ENCODE measurements at regions not wholly inside any gene's neighbourhood (a gene's known extent, or its start where the extent isn't known, plus 50 kb on each side); places are given as distances from the start of the nearest gene placed in this dataset.

GRCh38 chr2:19033240-19033639 is 325.2 kb downstream of the OSR1 start:
- TF ChIP-seq CTCF (CRISPR knock-in tag; IDR thresholded peaks at IDR 0.05) (no peak), PHF8 (CRISPR knock-in tag; IDR thresholded peaks at IDR 0.05) (no peak), ZNF567 (CRISPR knock-in tag; IDR thresholded peaks at IDR 0.05; ENCODE audit: borderline replicate concordance) (no peak), POLR2AphosphoS5 (IDR thresholded peaks at IDR 0.05; ENCODE audit: low read depth, low read length) (no peak), KDM5A (IDR thresholded peaks at IDR 0.05; ENCODE audit: borderline replicate concordance, low read length) (no peak), KDM1A (CRISPR knock-in tag; IDR thresholded peaks at IDR 0.05) (no peak), MAX (IDR thresholded peaks at IDR 0.05) (no peak), ZNF224 (CRISPR knock-in tag; IDR thresholded peaks at IDR 0.05) (no peak), EP300 (IDR thresholded peaks at IDR 0.05; ENCODE audit: low read depth in 2 of 2, low read length in 2 of 2) (no peak), EP300 (CRISPR knock-in tag; IDR thresholded peaks at IDR 0.05; ENCODE audit: borderline replicate concordance) (no peak), MAZ (IDR thresholded peaks at IDR 0.05; ENCODE audit: borderline replicate concordance, low read depth, low read length) (no peak), MAZ (CRISPR knock-in tag; IDR thresholded peaks at IDR 0.05; ENCODE audit: low read depth) (no peak), RERE (CRISPR knock-in tag; IDR thresholded peaks at IDR 0.05; ENCODE audit: low read depth) (no peak), JUND (CRISPR knock-in tag; IDR thresholded peaks at IDR 0.05) (no peak)
- TF ChIP-seq, protein P1, sequence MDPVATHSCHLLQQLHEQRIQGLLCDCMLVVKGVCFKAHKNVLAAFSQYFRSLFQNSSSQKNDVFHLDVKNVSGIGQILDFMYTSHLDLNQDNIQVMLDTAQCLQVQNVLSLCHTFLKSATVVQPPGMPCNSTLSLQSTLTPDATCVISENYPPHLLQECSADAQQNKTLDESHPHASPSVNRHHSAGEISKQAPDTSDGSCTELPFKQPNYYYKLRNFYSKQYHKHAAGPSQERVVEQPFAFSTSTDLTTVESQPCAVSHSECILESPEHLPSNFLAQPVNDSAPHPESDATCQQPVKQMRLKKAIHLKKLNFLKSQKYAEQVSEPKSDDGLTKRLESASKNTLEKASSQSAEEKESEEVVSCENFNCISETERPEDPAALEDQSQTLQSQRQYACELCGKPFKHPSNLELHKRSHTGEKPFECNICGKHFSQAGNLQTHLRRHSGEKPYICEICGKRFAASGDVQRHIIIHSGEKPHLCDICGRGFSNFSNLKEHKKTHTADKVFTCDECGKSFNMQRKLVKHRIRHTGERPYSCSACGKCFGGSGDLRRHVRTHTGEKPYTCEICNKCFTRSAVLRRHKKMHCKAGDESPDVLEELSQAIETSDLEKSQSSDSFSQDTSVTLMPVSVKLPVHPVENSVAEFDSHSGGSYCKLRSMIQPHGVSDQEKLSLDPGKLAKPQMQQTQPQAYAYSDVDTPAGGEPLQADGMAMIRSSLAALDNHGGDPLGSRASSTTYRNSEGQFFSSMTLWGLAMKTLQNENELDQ (CRISPR knock-in tag; IDR thresholded peaks at IDR 0.05; ENCODE audit: borderline replicate concordance), result no peak
- TF ChIP-seq, protein P2, sequence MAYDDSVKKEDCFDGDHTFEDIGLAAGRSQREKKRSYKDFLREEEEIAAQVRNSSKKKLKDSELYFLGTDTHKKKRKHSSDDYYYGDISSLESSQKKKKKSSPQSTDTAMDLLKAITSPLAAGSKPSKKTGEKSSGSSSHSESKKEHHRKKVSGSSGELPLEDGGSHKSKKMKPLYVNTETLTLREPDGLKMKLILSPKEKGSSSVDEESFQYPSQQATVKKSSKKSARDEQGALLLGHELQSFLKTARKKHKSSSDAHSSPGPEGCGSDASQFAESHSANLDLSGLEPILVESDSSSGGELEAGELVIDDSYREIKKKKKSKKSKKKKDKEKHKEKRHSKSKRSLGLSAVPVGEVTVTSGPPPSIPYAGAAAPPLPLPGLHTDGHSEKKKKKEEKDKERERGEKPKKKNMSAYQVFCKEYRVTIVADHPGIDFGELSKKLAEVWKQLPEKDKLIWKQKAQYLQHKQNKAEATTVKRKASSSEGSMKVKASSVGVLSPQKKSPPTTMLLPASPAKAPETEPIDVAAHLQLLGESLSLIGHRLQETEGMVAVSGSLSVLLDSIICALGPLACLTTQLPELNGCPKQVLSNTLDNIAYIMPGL (CRISPR knock-in tag; IDR thresholded peaks at IDR 0.05; ENCODE audit: borderline replicate concordance in 1 of 2, low read depth in 1 of 2), result no peak
